ENCODE measurements at regions not wholly inside any gene's neighbourhood (a gene's known extent, or its start where the extent isn't known, plus 50 kb on each side); places are given as distances from the start of the nearest gene placed in this dataset.

DNA sequence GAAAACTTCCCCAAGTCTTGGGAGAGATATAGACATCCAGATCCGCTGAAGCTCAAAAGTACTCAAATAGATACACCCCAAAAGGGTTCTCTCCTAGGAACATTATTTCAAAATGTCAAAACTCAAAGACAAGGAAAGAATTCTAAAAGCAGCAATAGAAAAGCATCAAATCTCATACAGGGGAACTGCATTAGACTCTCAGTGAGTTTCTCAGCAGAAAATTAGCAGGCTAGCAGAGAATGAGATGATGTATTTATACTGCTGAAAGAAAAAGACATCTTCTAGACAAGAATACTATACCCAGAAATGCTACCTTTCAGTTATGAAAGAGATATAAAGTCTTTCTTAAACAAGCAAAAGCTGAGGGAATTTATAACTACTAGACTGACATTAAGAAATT lies 75.5 kb upstream of the RIMS1 start:
- TF ChIP-seq YY1 (IDR thresholded peaks at IDR 0.05; ENCODE audit: insufficient read depth, insufficient read length) (no peak), ZNF274 (IDR thresholded peaks at IDR 0.05; ENCODE audit: low read depth, low read length) (no peak)

Data from NT2/D1 (cell line).